ENCODE measurements at regions not wholly inside any gene's neighbourhood (a gene's known extent, or its start where the extent isn't known, plus 50 kb on each side); places are given as distances from the start of the nearest gene placed in this dataset.
"Not testable (repeated sequence)": the region's sequence is repeated elsewhere in the genome, so short reads cannot be mapped to it uniquely, and the experiment has no call there.

DNA sequence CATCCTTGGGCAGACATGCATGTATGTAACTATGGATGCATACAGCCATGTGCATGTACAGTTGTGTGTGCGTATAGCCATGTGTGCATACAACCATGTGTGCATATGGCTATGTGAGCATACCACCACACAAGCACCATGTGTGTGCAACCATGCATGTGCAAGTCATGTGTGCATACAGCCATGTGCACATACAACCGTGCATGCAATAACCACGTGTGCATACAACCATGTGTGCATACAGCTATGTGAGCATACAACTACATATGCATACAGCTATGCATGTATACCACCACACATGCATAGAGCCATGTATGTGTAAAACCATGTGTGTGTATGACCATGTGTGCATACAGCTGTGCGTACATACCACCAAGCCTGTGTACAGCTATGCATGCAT is 185.7 kb downstream of the BANP start:
- H4K20me1 ChIP-seq (ENCODE audit: insufficient read depth, low read length); H3K4me3 ChIP-seq (ENCODE audit: insufficient read depth, low read length); H3K27ac ChIP-seq (ENCODE audit: low read depth, low read length); H3K27me3 ChIP-seq (ENCODE audit: insufficient read depth, low read length); H3K4me2 ChIP-seq (ENCODE audit: insufficient read depth, low read length); H3K4me1 ChIP-seq (ENCODE audit: insufficient read depth, low read length); H3K36me3 ChIP-seq (ENCODE audit: insufficient read depth, low read length); DNase-seq (ENCODE audit: insufficient read length, low spot score, missing footprints); H2AFZ ChIP-seq (ENCODE audit: low read length); H3K79me2 ChIP-seq (ENCODE audit: insufficient read depth, low read length); H3K9me3 ChIP-seq (ENCODE audit: low read depth, low read length): not testable (repeated sequence)

- not testable (repeated sequence) for H3K4me1 ChIP-seq (ENCODE audit: insufficient read depth, low read length); H2AFZ ChIP-seq (ENCODE audit: low read length); H3K4me3 ChIP-seq (ENCODE audit: insufficient read depth, low read length); H3K79me2 ChIP-seq (ENCODE audit: insufficient read depth, low read length); H4K20me1 ChIP-seq (ENCODE audit: insufficient read depth, low read length); H3K27me3 ChIP-seq (ENCODE audit: insufficient read depth, low read length); H3K9me3 ChIP-seq (ENCODE audit: low read depth, low read length); H3K27ac ChIP-seq (ENCODE audit: low read depth, low read length); DNase-seq (ENCODE audit: insufficient read length, low spot score, missing footprints); H3K4me2 ChIP-seq (ENCODE audit: insufficient read depth, low read length); H3K36me3 ChIP-seq (ENCODE audit: insufficient read depth, low read length)
These were observed 187.9 kb downstream of the BANP start for GRCh38 chr16:88139141-88139540.

- not testable (repeated sequence) for H4K20me1 ChIP-seq (ENCODE audit: insufficient read depth, low read length); H3K79me2 ChIP-seq (ENCODE audit: insufficient read depth, low read length); H3K4me3 ChIP-seq (ENCODE audit: insufficient read depth, low read length); DNase-seq (ENCODE audit: insufficient read length, low spot score, missing footprints); H3K27me3 ChIP-seq (ENCODE audit: insufficient read depth, low read length); H3K4me2 ChIP-seq (ENCODE audit: insufficient read depth, low read length); H3K27ac ChIP-seq (ENCODE audit: low read depth, low read length); H3K36me3 ChIP-seq (ENCODE audit: insufficient read depth, low read length); H3K4me1 ChIP-seq (ENCODE audit: insufficient read depth, low read length); H2AFZ ChIP-seq (ENCODE audit: low read length); H3K9me3 ChIP-seq (ENCODE audit: low read depth, low read length)
These were observed 189.0 kb downstream of the BANP start for GRCh38 chr16:88140195-88140594.

DNA sequence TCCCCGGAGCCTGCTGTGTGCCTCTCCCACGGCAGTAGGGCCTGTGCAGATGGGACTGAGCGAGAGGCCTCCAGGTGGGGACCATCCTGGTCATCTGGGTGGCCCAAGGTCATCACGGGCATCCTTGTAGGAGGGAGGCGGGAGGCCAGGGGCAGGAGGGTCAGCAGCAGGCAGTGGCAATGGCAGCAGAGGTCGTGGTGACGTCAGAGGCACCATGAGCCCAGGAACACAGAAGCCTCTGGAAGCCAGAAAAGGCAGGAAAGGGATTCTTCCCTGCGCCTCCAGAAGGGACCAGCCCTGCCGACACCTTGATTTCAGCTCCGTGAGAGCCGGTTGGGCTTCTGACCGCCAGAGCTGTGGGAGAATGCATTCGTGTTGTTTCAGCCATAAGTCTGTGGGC is 190.3 kb downstream of the BANP start:
- H3K27ac ChIP-seq (ENCODE audit: low read depth, low read length), result no peak overlapping the region
- no peaks in the 10 kb centered on the region for H3K36me3 ChIP-seq (ENCODE audit: insufficient read depth, low read length)
- no peak overlapping the region for H2AFZ ChIP-seq (ENCODE audit: low read length)
- no peak overlapping the region for H3K4me3 ChIP-seq (ENCODE audit: insufficient read depth, low read length)
- H3K9me3 ChIP-seq (ENCODE audit: low read depth, low read length), result no peaks in the 10 kb centered on the region
- DNase-seq (ENCODE audit: insufficient read length, low spot score, missing footprints), result no peak
- H3K79me2 ChIP-seq (ENCODE audit: insufficient read depth, low read length), result no peaks in the 10 kb centered on the region
- TF ChIP-seq, protein P1, sequence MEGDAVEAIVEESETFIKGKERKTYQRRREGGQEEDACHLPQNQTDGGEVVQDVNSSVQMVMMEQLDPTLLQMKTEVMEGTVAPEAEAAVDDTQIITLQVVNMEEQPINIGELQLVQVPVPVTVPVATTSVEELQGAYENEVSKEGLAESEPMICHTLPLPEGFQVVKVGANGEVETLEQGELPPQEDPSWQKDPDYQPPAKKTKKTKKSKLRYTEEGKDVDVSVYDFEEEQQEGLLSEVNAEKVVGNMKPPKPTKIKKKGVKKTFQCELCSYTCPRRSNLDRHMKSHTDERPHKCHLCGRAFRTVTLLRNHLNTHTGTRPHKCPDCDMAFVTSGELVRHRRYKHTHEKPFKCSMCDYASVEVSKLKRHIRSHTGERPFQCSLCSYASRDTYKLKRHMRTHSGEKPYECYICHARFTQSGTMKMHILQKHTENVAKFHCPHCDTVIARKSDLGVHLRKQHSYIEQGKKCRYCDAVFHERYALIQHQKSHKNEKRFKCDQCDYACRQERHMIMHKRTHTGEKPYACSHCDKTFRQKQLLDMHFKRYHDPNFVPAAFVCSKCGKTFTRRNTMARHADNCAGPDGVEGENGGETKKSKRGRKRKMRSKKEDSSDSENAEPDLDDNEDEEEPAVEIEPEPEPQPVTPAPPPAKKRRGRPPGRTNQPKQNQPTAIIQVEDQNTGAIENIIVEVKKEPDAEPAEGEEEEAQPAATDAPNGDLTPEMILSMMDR (IDR thresholded peaks at IDR 0.05; ENCODE audit: extremely low read depth, low read depth, low read length), result no peak
- H3K4me2 ChIP-seq (ENCODE audit: insufficient read depth, low read length), result no peak overlapping the region
- no peaks in the 10 kb centered on the region for H3K27me3 ChIP-seq (ENCODE audit: insufficient read depth, low read length)
- H3K4me1 ChIP-seq (ENCODE audit: insufficient read depth, low read length), result no peaks in the 10 kb centered on the region
- no peaks in the 10 kb centered on the region for H4K20me1 ChIP-seq (ENCODE audit: insufficient read depth, low read length)

- not testable (repeated sequence) for H3K36me3 ChIP-seq (ENCODE audit: insufficient read depth, low read length); H3K27me3 ChIP-seq (ENCODE audit: insufficient read depth, low read length); H3K4me1 ChIP-seq (ENCODE audit: insufficient read depth, low read length); H2AFZ ChIP-seq (ENCODE audit: low read length); H3K9me3 ChIP-seq (ENCODE audit: low read depth, low read length); H3K79me2 ChIP-seq (ENCODE audit: insufficient read depth, low read length); H4K20me1 ChIP-seq (ENCODE audit: insufficient read depth, low read length); H3K4me3 ChIP-seq (ENCODE audit: insufficient read depth, low read length); H3K27ac ChIP-seq (ENCODE audit: low read depth, low read length); DNase-seq (ENCODE audit: insufficient read length, low spot score, missing footprints); H3K4me2 ChIP-seq (ENCODE audit: insufficient read depth, low read length)
These were observed 191.1 kb downstream of the BANP start for GRCh38 chr16:88142056-88142935.

GRCh38 chr16:88143122-88144027 is 192.1 kb downstream of the BANP start:
- not testable (repeated sequence) for H3K4me3 ChIP-seq (ENCODE audit: insufficient read depth, low read length); H3K4me1 ChIP-seq (ENCODE audit: insufficient read depth, low read length); H3K27ac ChIP-seq (ENCODE audit: low read depth, low read length); H3K79me2 ChIP-seq (ENCODE audit: insufficient read depth, low read length); H4K20me1 ChIP-seq (ENCODE audit: insufficient read depth, low read length); H3K4me2 ChIP-seq (ENCODE audit: insufficient read depth, low read length); H3K36me3 ChIP-seq (ENCODE audit: insufficient read depth, low read length); H2AFZ ChIP-seq (ENCODE audit: low read length); H3K9me3 ChIP-seq (ENCODE audit: low read depth, low read length); DNase-seq (ENCODE audit: insufficient read length, low spot score, missing footprints); H3K27me3 ChIP-seq (ENCODE audit: insufficient read depth, low read length)

Measured in osteoblast (primary cell).